Ectodermal cell (in vitro differentiated cells): ENCODE measurements at regions not wholly inside any gene's neighbourhood (a gene's known extent, or its start where the extent isn't known, plus 50 kb on each side); places are given as distances from the start of the nearest gene placed in this dataset.
"Not testable (repeated sequence)": the region's sequence is repeated elsewhere in the genome, so short reads cannot be mapped to it uniquely, and the experiment has no call there.

Experiments used
- H3K27ac ChIP-seq: 2 replicates; pipeline ENCODE4 v1.7.0; 2013; ENCODE audit warnings: mild to moderate bottlenecking, low read depth, low read length; ENCODE audit not compliant: insufficient read depth, poor library complexity, severe bottlenecking
- H3K27me3 ChIP-seq: 2 replicates; pipeline ENCODE4 v1.7.0; 2013; ENCODE audit warnings: mild to moderate bottlenecking, low read length; ENCODE audit not compliant: insufficient read depth, control insufficient read depth, poor library complexity, severe bottlenecking
- H3K36me3 ChIP-seq: one replicate; pipeline ENCODE4 v1.7.0; 2013; ENCODE audit warnings: low read length; ENCODE audit not compliant: control insufficient read depth, insufficient read depth
- H3K4me1 ChIP-seq: one replicate; pipeline ENCODE4 v1.7.0; 2013; ENCODE audit warnings: low read length; ENCODE audit not compliant: control insufficient read depth, insufficient read depth
- H3K4me3 ChIP-seq: 2 replicates; pipeline ENCODE4 v1.7.0; 2013; ENCODE audit warnings: low read depth, low read length, control low read depth; ENCODE audit not compliant: insufficient read depth
- H3K9me3 ChIP-seq: 2 replicates; pipeline ENCODE4 v1.7.0; 2013; ENCODE audit warnings: mild to moderate bottlenecking, low read length, moderate library complexity; ENCODE audit not compliant: control insufficient read depth
- WGBS, 2 experiments: methylation state at CpG; one replicate each; pipeline ENCODE4 v1.1.7; 2013; ENCODE audit warnings: missing lambda C conversion rate in 2 of 2; 5-methylcytosine and 5-hydroxymethylcytosine counted together

DNA sequence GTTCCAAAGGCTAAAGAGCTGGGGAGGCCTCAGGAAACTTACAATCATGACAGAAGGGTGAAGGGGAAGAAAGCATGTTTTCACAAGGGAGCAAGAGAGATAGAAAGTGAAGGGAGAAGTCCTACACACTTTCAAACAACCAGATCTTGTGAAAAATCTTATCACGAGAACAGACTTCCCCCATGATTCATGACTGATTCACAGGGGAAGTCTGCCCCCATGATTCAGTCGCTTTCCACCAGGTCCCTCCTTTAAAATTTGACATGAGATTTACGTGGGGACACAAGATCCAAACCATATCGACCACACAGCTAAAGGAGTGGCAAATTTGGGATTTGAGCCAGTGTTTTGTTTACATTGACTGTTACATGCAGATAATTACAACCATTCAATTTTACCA, 971.1 kb upstream of the HS3ST1 start:
- H3K4me1 ChIP-seq: no peaks in the 10 kb centered on the region
- no peaks in the 10 kb centered on the region for H3K36me3 ChIP-seq
- H3K27ac ChIP-seq: no peak overlapping the region
- H3K4me3 ChIP-seq: no peak overlapping the region
- WGBS, 2 experiments: 82 to 97% methylated on average over 4 of the region's 4 CpGs
- no peaks in the 10 kb centered on the region for H3K27me3 ChIP-seq
- H3K9me3 ChIP-seq: no peaks in the 10 kb centered on the region

- H3K27ac ChIP-seq: no peak overlapping the region
- 87 to 90% methylated on average over 2 of the region's 2 CpGs for WGBS, 2 experiments
- H3K4me3 ChIP-seq: no peak overlapping the region
- H3K36me3 ChIP-seq: no peaks in the 10 kb centered on the region
- no peaks in the 10 kb centered on the region for H3K4me1 ChIP-seq
- no peaks in the 10 kb centered on the region for H3K27me3 ChIP-seq
- no peaks in the 10 kb centered on the region for H3K9me3 ChIP-seq
Observed at GRCh38 chr4:12393631-12394262, 965.1 kb upstream of the HS3ST1 start.

DNA sequence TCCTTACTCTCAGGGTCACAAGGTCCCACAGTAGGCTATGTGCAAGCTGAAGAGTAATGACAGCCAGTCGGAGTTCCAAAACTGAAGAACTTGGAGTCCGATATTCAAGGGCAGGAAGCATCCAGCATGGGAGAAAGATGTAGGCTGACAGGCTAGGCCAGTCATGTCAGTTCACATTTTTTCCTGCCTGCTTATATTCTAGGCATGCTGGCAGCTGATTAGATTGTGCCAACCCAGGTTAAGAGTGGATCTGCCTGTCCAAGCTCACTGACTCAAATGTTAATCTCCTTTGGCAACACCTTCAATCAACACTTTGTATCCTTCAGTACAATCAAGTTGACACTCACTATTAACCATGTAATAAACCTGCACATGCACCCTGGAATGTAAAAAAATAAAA, 960.9 kb upstream of the HS3ST1 start:
- no peaks in the 10 kb centered on the region for H3K36me3 ChIP-seq
- 94 to 97% methylated on average over 2 of the region's 2 CpGs for WGBS, 2 experiments
- no peak overlapping the region for H3K4me3 ChIP-seq
- H3K27me3 ChIP-seq: no peaks in the 10 kb centered on the region
- no peaks in the 10 kb centered on the region for H3K4me1 ChIP-seq
- H3K9me3 ChIP-seq: no peaks in the 10 kb centered on the region
- H3K27ac ChIP-seq: no peak overlapping the region

DNA sequence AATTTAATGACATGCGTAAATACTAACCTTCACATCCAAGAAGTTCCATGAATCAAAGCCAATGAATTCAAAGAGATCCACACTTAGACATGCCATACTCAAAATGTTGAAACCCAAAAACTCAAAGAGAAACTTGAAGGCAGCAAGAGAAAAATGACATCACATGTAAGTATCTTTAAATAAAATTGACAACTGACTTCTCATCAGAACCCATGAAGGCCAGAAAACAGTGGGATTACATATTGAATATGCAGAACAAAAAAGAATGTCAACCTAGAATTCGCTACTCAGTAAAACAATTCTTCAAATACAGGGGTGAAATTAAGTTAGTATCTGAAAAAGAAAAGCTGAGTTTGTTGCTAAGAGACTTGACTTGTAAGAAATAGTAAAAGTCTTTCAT, 953.9 kb upstream of the HS3ST1 start:
- Histone ChIP-seq H3K4me1 (no peaks in the 10 kb centered on the region), H3K9me3 (no peaks in the 10 kb centered on the region), H3K4me3 (no peak overlapping the region), H3K27ac (no peak overlapping the region), H3K36me3 (no peaks in the 10 kb centered on the region), H3K27me3 (no peaks in the 10 kb centered on the region)
- WGBS, 2 experiments: 97 to 100% methylated on average over 1 to 2 of the region's 2 CpGs

DNA sequence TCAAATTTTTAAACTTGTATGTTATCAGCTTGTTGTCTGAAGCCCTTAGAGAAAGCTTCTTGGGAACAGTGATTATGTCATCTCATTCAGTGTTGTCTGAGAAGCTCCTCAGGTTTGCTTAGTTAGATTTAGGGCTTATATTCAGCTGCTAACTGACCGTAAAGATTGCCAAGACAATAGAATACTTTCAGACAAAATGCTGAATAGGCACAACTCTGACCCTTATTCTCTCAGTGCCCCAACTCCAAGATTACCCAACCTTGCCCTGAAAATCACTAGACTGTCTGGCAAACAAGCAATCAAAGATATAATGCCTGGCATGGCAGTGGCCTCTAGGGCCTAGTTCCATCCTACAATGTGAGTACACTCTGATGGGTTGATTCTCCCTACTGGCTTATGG, 950.5 kb upstream of the HS3ST1 start:
- Histone ChIP-seq H3K36me3 (no peaks in the 10 kb centered on the region), H3K27ac (no peak overlapping the region), H3K27me3 (no peaks in the 10 kb centered on the region), H3K4me1 (no peaks in the 10 kb centered on the region), H3K4me3 (no peak overlapping the region), H3K9me3 (no peaks in the 10 kb centered on the region)
- 94% methylated on average over 1 of the region's 1 CpG for WGBS, 2 experiments

DNA sequence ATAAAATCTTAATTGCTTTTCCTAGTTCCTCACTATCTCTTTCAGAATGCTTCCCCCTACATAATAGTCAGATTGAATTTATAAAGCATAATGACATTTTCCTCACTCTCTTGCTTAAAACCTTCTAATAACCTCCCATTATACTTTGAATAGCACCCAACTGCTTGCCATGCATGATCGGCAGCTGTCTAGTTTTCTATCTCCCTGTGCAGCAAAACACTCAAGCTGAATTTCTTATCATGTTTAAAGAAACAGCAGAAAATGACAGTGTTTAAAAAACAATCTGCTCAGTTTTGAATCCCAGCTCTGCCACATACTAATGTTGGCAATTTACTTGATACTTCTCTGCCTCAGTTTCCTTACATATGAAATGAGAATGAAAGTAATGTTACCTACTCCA, 947.1 kb upstream of the HS3ST1 start:
- H3K4me1 ChIP-seq: no peaks in the 10 kb centered on the region
- no peaks in the 10 kb centered on the region for H3K36me3 ChIP-seq
- 91 to 100% methylated on average over 1 of the region's 1 CpG for WGBS, 2 experiments
- no peaks in the 10 kb centered on the region for H3K9me3 ChIP-seq
- H3K27me3 ChIP-seq: no peaks in the 10 kb centered on the region
- no peak overlapping the region for H3K27ac ChIP-seq
- H3K4me3 ChIP-seq: no peak overlapping the region

GRCh38 chr4:12365869-12366268, 937.2 kb upstream of the HS3ST1 start:
- 95 to 96% methylated on average over 7 of the region's 7 CpGs for WGBS, 2 experiments

GRCh38 chr4:12360391-12360790, 931.7 kb upstream of the HS3ST1 start:
- Histone ChIP-seq H3K27ac (no peak overlapping the region), H3K4me3 (no peak overlapping the region), H3K4me1 (peaks cover 10% of the 10 kb centered on the region), H3K9me3 (no peaks in the 10 kb centered on the region), H3K36me3 (no peaks in the 10 kb centered on the region), H3K27me3 (no peaks in the 10 kb centered on the region)
- WGBS, 2 experiments: 94 to 100% methylated on average over 1 of the region's 1 CpG

More at GRCh38 chr4:12365869-12366268, 937.2 kb upstream of the HS3ST1 start:
- not testable (repeated sequence) for H3K9me3 ChIP-seq, H3K27me3 ChIP-seq, H3K4me1 ChIP-seq, H3K36me3 ChIP-seq, H3K27ac ChIP-seq, H3K4me3 ChIP-seq

- Histone ChIP-seq H3K27ac (no peak overlapping the region), H3K4me3 (no peak overlapping the region), H3K4me1 (peaks cover 10% of the 10 kb centered on the region), H3K36me3 (no peaks in the 10 kb centered on the region), H3K9me3 (no peaks in the 10 kb centered on the region), H3K27me3 (no peaks in the 10 kb centered on the region)
- WGBS, 2 experiments: 61 to 76% methylated on average over 3 of the region's 3 CpGs
Observed at GRCh38 chr4:12359420-12359819, 930.7 kb upstream of the HS3ST1 start.

DNA sequence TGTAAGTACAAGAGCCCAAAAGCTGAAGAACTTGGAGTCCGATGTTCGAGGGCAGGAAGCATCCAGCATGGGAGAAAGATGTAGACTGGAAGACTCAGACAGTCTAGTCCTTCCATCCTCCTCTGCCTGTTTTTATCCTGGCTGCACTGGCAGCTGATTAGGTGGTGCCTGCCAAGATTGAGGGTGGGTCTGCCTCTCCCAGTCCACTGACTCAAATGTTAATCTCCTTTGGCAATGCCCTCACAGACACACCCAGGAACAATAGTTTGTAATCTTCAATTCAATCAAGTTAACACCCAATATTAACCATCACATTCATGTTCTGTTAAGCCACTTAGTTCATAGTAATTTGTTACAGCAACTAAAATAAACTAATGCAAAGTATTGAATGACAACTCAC, 904.4 kb upstream of the HS3ST1 start:
- H3K27me3 ChIP-seq: not testable (repeated sequence)

DNA sequence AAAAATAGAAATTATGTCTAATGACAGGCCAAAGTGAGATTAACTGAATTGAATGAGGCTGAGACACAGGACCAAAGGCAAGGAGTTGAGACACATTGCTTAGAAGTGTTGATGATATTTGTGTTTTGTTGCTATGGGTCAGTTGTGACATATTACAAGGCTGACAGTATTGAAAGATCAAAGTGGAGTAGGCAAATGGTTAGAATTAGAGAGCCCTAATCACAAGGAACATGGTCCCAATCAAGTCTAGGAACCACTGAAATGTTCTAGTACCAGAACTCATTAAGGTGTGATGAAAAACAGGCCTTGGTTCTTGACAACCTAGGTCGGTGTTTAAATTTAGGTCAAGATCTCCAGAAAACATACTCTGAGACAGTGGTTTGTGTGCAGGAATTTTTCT, 896.3 kb upstream of the HS3ST1 start:
- 89 to 96% methylated on average over 1 of the region's 1 CpG for WGBS, 2 experiments
- Histone ChIP-seq H3K27me3 (no peaks in the 10 kb centered on the region), H3K4me1 (no peaks in the 10 kb centered on the region), H3K4me3 (no peak overlapping the region), H3K27ac (no peak overlapping the region), H3K9me3 (no peaks in the 10 kb centered on the region), H3K36me3 (no peaks in the 10 kb centered on the region)

More for the DNA sequence above, 904.4 kb upstream of the HS3ST1 start:
- not testable (repeated sequence) for H3K4me3 ChIP-seq, H3K4me1 ChIP-seq, H3K36me3 ChIP-seq, H3K9me3 ChIP-seq, H3K27ac ChIP-seq
- 91 to 98% methylated on average over 2 of the region's 2 CpGs for WGBS, 2 experiments
